ENCODE measurements at regions not wholly inside any gene's neighbourhood (a gene's known extent, or its start where the extent isn't known, plus 50 kb on each side); places are given as distances from the start of the nearest gene placed in this dataset.
"Not testable (repeated sequence)": the region's sequence is repeated elsewhere in the genome, so short reads cannot be mapped to it uniquely, and the experiment has no call there.

DNA sequence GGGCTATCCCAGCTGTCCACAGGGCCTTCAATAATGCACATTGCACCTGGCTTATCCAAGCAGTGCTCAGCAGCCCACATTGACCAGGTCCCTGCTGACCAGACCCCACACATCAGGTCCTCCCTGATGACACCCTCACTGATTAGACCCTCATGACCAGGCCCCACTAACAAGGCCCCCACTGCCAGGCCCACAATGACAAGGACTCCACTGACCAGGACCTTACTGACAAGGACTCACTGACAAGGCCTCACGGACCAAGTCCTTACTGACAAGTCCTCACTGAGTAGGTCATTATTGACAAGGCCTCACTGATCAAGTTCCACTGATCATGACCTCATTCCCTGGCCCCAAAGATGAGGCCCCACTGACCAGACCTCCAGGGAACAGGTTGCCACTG is 3837.8 kb upstream of the OR11H1 start:
- H3K36me3 Mint-ChIP-seq; H3K9me3 ChIP-seq (ENCODE audit: control insufficient read depth in 1 of 2, low read length in 2 of 2); H3K27me3 ChIP-seq (ENCODE audit: insufficient read depth, low read length); H3K4me1 ChIP-seq (ENCODE audit: insufficient read depth, low read length); POLR2A ChIA-PET (ENCODE audit: partially characterized antibody); H3K4me3 Mint-ChIP-seq; H3K27ac ChIP-seq (ENCODE audit: low read depth, low read length); H3K27me3 Mint-ChIP-seq; H3K27ac Mint-ChIP-seq; CTCF ChIA-PET (ENCODE audit: partially characterized antibody); H3K9me3 Mint-ChIP-seq; DNase-seq; H3K4me3 ChIP-seq (ENCODE audit: low read length in 2 of 2); intact Hi-C loops (cut with micrococcal nuclease); H3K36me3 ChIP-seq (ENCODE audit: insufficient read depth, low read length); H3K4me1 Mint-ChIP-seq: not testable (repeated sequence)

DNA sequence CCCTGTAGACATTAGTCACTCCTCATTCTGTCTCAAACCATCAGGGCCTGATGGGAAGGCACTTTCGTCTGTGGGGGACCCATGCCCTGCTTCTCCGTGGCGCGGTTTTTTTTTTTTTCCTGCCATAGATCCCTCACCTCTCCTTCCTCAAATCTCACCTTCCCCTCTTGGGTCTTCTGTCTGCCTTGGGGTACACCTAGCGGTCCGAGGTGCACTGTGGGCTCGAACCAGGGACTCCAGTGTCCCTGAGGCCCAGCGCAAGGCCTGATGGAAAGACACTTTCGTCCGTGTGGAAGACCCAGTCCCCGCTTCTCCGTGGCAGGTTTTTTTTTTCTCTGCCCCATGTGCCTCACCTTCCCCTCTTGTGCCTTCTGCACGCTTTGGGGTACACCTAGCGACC is 3824.4 kb upstream of the OR11H1 start:
- H3K9me3 ChIP-seq (ENCODE audit: control insufficient read depth in 1 of 2, low read length in 2 of 2); POLR2A ChIA-PET (ENCODE audit: partially characterized antibody); H3K9me3 Mint-ChIP-seq; DNase-seq; H3K4me3 ChIP-seq (ENCODE audit: low read length in 2 of 2); H3K4me1 Mint-ChIP-seq; intact Hi-C loops (cut with micrococcal nuclease); H3K36me3 ChIP-seq (ENCODE audit: insufficient read depth, low read length); H3K4me3 Mint-ChIP-seq; H3K36me3 Mint-ChIP-seq; H3K27ac ChIP-seq (ENCODE audit: low read depth, low read length); H3K27me3 ChIP-seq (ENCODE audit: insufficient read depth, low read length); H3K27me3 Mint-ChIP-seq; CTCF ChIA-PET (ENCODE audit: partially characterized antibody); H3K27ac Mint-ChIP-seq; H3K4me1 ChIP-seq (ENCODE audit: insufficient read depth, low read length): not testable (repeated sequence)

DNA sequence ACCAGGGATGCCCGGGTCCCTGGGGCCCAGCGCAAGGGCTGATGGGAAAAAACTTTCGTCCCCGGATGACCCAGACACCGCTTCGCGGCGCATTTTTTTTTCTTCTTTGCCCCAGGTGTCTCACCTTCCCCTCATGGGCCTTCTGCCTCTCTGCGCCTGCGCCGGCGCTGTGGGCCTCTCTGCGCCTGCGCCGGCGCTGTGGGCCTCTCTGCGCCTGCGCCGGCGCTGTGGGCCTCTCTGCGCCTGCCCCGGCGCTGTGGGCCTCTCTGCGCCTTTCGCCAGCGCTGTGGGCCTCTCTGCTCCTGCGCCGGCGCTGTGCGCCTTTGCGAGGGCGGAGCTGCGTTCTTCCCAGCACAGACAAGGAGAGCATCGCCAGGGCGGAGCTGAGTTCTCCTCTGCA is 3821.2 kb upstream of the OR11H1 start:
- POLR2A ChIA-PET (ENCODE audit: partially characterized antibody); H3K27me3 Mint-ChIP-seq; CTCF ChIA-PET (ENCODE audit: partially characterized antibody); H3K27me3 ChIP-seq (ENCODE audit: insufficient read depth, low read length); H3K27ac Mint-ChIP-seq; H3K4me1 ChIP-seq (ENCODE audit: insufficient read depth, low read length); H3K27ac ChIP-seq (ENCODE audit: low read depth, low read length); H3K4me1 Mint-ChIP-seq; intact Hi-C loops (cut with micrococcal nuclease); H3K9me3 ChIP-seq (ENCODE audit: control insufficient read depth in 1 of 2, low read length in 2 of 2); H3K36me3 ChIP-seq (ENCODE audit: insufficient read depth, low read length); H3K4me3 ChIP-seq (ENCODE audit: low read length in 2 of 2); H3K36me3 Mint-ChIP-seq; H3K4me3 Mint-ChIP-seq; H3K9me3 Mint-ChIP-seq: not testable (repeated sequence)
- DNase-seq, result peak in 1 of 5 donors; percentile 0

Measured in CD4-positive, alpha-beta memory T cell (primary cell).